ENCODE measurements at regions not wholly inside any gene's neighbourhood (a gene's known extent, or its start where the extent isn't known, plus 50 kb on each side); places are given as distances from the start of the nearest gene placed in this dataset.

GRCh38 chr22:48752451-48753380 is 1075.0 kb downstream of the BRD1 start:
- TF ChIP-seq, protein P1, sequence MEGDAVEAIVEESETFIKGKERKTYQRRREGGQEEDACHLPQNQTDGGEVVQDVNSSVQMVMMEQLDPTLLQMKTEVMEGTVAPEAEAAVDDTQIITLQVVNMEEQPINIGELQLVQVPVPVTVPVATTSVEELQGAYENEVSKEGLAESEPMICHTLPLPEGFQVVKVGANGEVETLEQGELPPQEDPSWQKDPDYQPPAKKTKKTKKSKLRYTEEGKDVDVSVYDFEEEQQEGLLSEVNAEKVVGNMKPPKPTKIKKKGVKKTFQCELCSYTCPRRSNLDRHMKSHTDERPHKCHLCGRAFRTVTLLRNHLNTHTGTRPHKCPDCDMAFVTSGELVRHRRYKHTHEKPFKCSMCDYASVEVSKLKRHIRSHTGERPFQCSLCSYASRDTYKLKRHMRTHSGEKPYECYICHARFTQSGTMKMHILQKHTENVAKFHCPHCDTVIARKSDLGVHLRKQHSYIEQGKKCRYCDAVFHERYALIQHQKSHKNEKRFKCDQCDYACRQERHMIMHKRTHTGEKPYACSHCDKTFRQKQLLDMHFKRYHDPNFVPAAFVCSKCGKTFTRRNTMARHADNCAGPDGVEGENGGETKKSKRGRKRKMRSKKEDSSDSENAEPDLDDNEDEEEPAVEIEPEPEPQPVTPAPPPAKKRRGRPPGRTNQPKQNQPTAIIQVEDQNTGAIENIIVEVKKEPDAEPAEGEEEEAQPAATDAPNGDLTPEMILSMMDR (IDR thresholded peaks at IDR 0.05; ENCODE audit: low read depth, low read length, poor library complexity, severe bottlenecking): no peak
- TF ChIP-seq EZH2phosphoT487 (IDR thresholded peaks at IDR 0.05; ENCODE audit: borderline replicate concordance, low read length): no peak
